ENCODE measurements at regions not wholly inside any gene's neighbourhood (a gene's known extent, or its start where the extent isn't known, plus 50 kb on each side); places are given as distances from the start of the nearest gene placed in this dataset.
"Not testable (repeated sequence)": the region's sequence is repeated elsewhere in the genome, so short reads cannot be mapped to it uniquely, and the experiment has no call there.

- DNase-seq (ENCODE audit: low read depth in 2 of 2): no peak
Measured at GRCh38 chr2:128414946-128415778, 96.5 kb upstream of the HS6ST1 start.

DNA sequence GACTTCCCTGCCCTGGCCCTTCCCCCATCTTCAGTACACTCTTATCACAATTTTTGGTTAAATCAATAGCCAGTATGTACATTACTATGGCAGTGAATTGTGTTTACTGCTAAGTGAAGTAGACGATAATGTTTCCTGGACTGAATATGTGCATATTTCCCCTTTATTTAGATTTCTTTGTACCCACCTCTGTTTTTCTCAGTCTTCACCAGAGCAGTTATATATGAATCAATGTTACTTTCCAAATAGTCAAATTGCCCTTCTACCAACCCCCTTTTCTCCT, 97.1 kb upstream of the HS6ST1 start:
- no peak for DNase-seq (ENCODE audit: low read depth in 2 of 2)

GRCh38 chr2:128416109-128416785, 97.6 kb upstream of the HS6ST1 start:
- no peak for DNase-seq (ENCODE audit: low read depth in 2 of 2)

- DNase-seq (ENCODE audit: low read depth in 2 of 2): no peak
Measured at GRCh38 chr2:128416806-128417205, 98.1 kb upstream of the HS6ST1 start.

DNA sequence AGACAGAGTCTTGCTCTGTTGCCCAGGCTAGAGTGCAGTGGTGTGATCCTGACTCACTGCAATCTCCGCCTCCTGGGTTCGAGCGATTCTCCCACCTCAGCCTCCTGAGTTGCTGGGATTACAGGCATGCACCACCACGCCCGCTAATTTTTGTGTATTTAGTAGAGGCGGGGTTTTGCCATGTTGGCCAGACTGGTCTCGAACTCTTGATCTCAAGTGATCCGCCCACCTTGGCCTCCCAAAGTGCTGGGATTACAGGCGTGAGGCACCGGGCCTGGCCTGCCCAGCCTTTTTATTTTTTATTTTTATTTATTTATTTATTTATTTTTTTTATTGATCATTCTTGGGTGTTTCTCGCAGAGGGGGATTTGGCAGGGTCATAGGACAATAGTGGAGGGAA, 98.6 kb upstream of the HS6ST1 start:
- DNase-seq (ENCODE audit: low read depth in 2 of 2): not testable (repeated sequence)

GRCh38 chr2:128420131-128420530, 101.5 kb upstream of the HS6ST1 start:
- no peak for DNase-seq (ENCODE audit: low read depth in 2 of 2)

GRCh38 chr2:128420776-128421175, 102.1 kb upstream of the HS6ST1 start:
- DNase-seq (ENCODE audit: low read depth in 2 of 2): no peak

DNA sequence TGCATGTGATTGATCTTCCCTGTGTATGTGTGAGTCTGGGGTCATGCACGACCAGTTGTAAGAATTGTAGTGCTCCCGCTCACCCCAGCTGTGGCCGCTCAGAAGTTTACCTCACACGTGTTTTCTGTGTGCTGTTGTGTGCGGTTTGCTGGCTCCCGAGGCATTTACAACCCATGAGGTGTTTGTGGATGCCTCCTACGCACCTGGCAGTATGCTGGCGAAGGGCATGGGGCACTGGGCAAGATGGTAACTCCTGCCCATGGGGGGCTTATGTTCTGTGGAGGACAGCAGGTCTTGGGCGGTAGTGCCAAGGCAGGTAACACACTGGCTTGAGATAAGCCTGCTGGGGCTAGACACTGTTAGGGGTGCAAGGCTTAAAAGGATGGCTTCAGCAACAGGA, 102.6 kb upstream of the HS6ST1 start:
- DNase-seq (ENCODE audit: low read depth in 2 of 2): no peak

- DNase-seq (ENCODE audit: low read depth in 2 of 2): no peak
Measured at GRCh38 chr2:128421861-128422311, 103.2 kb upstream of the HS6ST1 start.

DNA sequence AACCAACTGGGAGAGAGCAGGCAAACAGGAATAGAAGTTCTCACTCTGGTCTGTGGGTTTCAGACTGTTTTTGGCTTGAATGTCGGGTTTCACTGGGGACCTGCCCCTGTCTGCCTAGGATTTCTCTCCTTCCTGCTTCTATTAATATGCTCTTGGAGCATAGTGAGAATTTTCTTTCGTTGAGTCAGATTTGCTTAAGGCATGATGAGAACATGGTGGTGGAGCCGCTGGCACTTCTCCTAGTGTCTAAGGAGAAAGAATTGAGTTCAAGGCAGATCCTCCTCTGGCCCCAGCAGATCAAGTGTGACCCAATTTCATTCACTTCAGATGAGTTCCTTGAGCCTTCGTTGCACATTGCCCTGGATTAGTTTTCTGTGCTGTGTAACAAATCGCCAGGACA, 103.9 kb upstream of the HS6ST1 start:
- no peak for DNase-seq (ENCODE audit: low read depth in 2 of 2)

DNA sequence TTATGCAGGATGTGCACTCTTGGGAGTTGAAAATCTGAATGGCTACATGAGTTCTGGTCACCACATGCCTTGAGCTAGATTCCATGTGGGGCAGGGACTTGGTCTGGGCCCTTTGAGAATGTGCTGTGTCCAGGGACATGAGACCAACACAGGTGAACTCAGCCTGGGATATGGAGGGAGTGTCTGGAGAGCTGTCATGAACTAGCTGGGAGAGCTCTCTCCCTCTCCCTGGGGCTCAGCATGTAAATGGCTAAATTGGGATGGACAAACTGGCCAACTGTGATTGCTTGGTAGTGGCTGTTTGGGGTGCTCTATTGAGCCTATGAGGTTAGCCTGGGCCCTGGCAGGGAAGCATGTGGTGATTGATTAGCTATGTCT, 105.1 kb upstream of the HS6ST1 start:
- DNase-seq (ENCODE audit: low read depth in 2 of 2): no peak

DNA sequence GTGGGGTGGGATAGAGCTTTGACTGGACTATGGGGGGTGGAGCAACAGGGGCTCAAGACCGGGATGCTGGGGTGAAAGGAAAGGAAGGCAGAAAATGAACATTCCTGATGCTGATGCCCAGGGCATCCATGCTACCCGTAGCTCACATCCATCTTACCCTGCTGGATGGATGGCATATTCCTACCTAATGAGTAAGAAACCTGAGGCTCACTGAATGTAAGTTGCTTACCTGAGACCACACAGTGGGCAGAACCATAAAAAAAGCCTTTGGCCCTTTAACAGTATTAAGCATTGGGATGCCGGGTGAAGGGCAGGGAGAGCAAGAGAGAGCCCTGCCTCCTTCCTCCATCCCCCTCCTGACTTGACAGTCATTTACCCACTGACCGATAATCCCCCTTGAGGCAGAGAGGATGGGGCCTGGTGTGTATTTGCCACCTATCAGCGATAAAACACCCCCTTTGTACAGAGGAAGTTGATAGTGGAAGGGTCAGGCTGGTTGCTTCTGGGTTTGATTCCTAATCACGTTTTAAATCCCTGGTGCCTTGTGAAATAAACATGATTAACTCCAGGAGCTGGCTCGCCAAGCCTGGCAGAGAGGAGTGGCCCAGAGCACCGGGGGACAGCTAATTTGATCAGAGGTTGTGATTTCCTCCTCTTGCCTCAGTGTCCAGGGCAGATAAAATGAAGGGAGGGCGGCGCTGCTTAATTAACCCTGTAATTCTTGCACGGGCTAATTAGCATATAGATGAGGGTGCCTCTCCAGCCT, 105.9 kb upstream of the HS6ST1 start:
- DNase-seq (ENCODE audit: low read depth in 2 of 2): no peak

DNA sequence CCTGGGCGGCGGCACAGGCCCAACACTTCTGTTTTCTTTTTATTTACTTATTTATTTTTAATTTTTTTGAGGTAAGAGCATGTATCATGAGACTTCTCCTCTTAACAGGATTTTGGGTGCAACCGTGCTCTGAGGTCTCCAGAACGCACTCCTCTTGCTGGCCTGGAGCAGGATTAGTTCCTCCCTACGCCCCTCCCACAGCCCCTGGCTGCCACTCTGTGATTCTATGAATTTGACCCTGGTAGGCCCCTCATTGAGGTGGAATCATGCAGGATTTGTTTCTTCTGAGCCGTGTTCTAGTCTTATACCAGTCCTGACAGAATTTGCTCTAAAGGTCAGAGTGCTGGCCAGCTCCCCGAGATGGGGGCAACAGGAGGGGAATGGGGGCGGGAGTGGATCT, 106.5 kb upstream of the HS6ST1 start:
- DNase-seq (ENCODE audit: low read depth in 2 of 2): no peak

GRCh38 chr2:128425731-128426620, 107.3 kb upstream of the HS6ST1 start:
- no peak for DNase-seq (ENCODE audit: low read depth in 2 of 2)

DNA sequence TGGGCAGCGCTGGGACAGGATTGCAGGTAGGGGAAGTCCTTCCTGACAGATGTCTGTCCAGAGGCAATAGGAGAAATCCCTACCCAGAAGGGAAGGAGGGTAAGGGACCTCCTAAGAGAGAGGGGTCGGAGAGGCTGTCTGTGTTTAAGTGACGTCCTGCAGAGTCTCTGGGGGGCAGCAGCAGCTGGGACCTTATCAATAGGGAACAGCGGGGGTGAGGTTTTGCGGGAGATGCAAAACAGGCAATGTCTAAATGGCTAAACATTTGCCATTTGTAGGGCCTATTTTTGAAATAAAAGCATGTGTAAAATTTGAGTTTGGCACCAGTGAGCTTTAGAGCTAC, 108.7 kb upstream of the HS6ST1 start:
- DNase-seq (ENCODE audit: low read depth in 2 of 2): no peak

DNA sequence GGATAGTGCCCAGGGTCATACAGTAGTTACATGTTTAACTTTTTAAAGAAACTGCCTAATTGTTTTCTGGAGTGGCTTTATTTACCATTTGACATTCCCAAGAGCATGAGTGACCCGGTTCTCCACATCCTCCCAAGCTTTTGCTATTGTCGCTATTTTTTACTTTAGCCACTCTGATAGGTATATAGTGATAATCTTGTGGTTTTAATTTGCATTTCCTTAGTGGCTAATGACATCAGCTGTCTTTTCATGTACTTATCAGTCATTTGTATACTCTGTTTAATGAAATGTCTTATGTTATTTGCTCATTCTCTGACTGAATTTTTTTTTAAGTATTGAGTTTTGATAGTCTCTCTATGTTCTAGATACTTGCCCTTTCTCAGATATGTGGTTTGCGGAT, 109.7 kb upstream of the HS6ST1 start:
- DNase-seq (ENCODE audit: low read depth in 2 of 2): no peak

- no peak for DNase-seq (ENCODE audit: low read depth in 2 of 2)
Measured at GRCh38 chr2:128432423-128432822, 113.8 kb upstream of the HS6ST1 start.

GRCh38 chr2:128433911-128434550, 115.4 kb upstream of the HS6ST1 start:
- no peak for DNase-seq (ENCODE audit: low read depth in 2 of 2)

- no peak for DNase-seq (ENCODE audit: low read depth in 2 of 2)
Measured at GRCh38 chr2:128435576-128436478, 117.2 kb upstream of the HS6ST1 start.

DNA sequence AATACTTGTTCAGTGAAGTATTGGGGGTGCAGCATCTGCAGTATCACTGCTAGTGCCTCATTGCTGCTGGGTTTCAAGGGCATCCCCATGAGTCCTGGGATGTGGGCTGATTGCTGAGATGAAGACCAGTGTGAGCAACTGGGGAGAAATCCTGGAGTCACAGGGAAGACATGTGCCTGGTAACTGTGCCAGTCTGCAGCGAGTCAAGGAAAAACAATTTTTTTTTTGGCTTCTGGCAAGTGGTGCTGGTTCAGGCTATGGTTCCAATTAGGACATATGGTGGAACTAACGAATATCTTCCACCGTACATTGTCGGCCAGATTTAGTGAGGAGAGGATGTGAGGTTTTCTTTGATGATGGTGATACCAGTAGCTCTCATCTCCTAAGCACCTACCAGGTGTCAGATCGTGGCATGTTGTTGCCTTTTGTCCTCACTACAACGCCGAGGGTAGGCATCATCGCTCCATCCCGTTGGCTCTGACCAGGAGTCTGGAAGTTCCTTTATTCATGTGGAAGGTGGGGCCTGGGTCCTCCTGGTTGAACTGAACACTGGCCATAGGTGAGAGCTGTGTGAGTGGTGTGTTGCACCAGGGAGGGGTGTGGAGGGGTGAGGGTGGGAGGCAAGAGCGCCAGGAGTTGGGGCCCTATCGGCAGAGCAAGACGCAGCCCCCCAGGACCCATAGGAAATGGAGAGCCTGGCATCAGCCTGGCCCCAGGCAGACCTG, 118.0 kb upstream of the HS6ST1 start:
- no peak for DNase-seq (ENCODE audit: low read depth in 2 of 2)
